Left ventricle myocardium inferior (tissue), 1 donor: ENCODE measurements at regions not wholly inside any gene's neighbourhood (a gene's known extent, or its start where the extent isn't known, plus 50 kb on each side); places are given as distances from the start of the nearest gene placed in this dataset.

Source experiments
- DNase-seq: peaks from one replicate; pipeline ENCODE4 v3.0.0-alpha.2; 2020
- H3K27ac ChIP-seq: fragments of 200-600 bp; replicated peaks from 2 replicates; pipeline ENCODE4 v1.8.0; 2021
- H3K27me3 ChIP-seq: fragments of 200-600 bp; 2 replicates; pipeline ENCODE4 v1.8.0; 2021; ENCODE audit warnings: low read depth
- H3K36me3 ChIP-seq: fragments of 200-600 bp; 2 replicates; pipeline ENCODE4 v1.8.0; 2021
- H3K4me1 ChIP-seq: fragments of 200-600 bp; 2 replicates; pipeline ENCODE4 v1.8.0; 2021
- H3K4me3 ChIP-seq: fragments of 200-600 bp; 2 replicates; pipeline ENCODE4 v1.8.0; 2021; ENCODE audit warnings: mild to moderate bottlenecking, moderate library complexity
- H3K9me3 ChIP-seq: fragments of 200-600 bp; replicated peaks from 2 replicates; pipeline ENCODE4 v1.8.0; 2021
- CTCF ChIP-seq: fragments of 200-600 bp; IDR thresholded peaks from 2 replicates; pipeline ENCODE4 v1.8.0; 2021; ENCODE audit warnings: antibody characterized with exemption, mild to moderate bottlenecking, borderline replicate concordance
- intact Hi-C: fragments of 100-400 bp; cut with micrococcal nuclease; formaldehyde crosslinking; loops from one replicate; pipeline ENCODE4 v1.11.0; 2022
- donor health status: DM: no; HTN: yes; CAD: no; lungs with severe emphysema.

GRCh38 chr11:26783997-26784396, 62.1 kb upstream of the SLC5A12 start:
- TF ChIP-seq CTCF = no peak
- Histone ChIP-seq H3K4me1 (no peaks in the 10 kb centered on the region), H3K27me3 (no peaks in the 10 kb centered on the region), H3K4me3 (no peak overlapping the region), H3K9me3 (peaks cover 20% of the 10 kb centered on the region), H3K36me3 (no peaks in the 10 kb centered on the region), H3K27ac (no peak overlapping the region)
- intact Hi-C loops = no loop called here
- DNase-seq = no peak

- H3K4me1 ChIP-seq = no peaks in the 10 kb centered on the region
- H3K36me3 ChIP-seq = no peaks in the 10 kb centered on the region
- H3K4me3 ChIP-seq = no peak overlapping the region
- no peak for TF ChIP-seq CTCF
- no peaks in the 10 kb centered on the region for H3K27me3 ChIP-seq
- DNase-seq = no peak
- H3K9me3 ChIP-seq = no peaks in the 10 kb centered on the region
- intact Hi-C loops = no loop called here
- H3K27ac ChIP-seq = no peak overlapping the region
Measured at GRCh38 chr11:26790738-26791137, 68.9 kb upstream of the SLC5A12 start.

- no peak for TF ChIP-seq CTCF
- Histone ChIP-seq H3K4me1 (no peaks in the 10 kb centered on the region), H3K4me3 (no peak overlapping the region), H3K27me3 (no peaks in the 10 kb centered on the region), H3K36me3 (no peaks in the 10 kb centered on the region), H3K27ac (no peak overlapping the region), H3K9me3 (no peaks in the 10 kb centered on the region)
- intact Hi-C loops = no loop called here
- no peak for DNase-seq
Measured at GRCh38 chr11:26792941-26793340, 71.1 kb upstream of the SLC5A12 start.

- no peak overlapping the region for H3K4me3 ChIP-seq
- no peaks in the 10 kb centered on the region for H3K4me1 ChIP-seq
- H3K27me3 ChIP-seq = no peaks in the 10 kb centered on the region
- H3K27ac ChIP-seq = no peak overlapping the region
- no peaks in the 10 kb centered on the region for H3K9me3 ChIP-seq
- no peak for DNase-seq
- no peak for TF ChIP-seq CTCF
- intact Hi-C loops = no loop called here
- H3K36me3 ChIP-seq = no peaks in the 10 kb centered on the region
Measured at GRCh38 chr11:26793487-26793886, 71.6 kb upstream of the SLC5A12 start.

GRCh38 chr11:26801601-26802000, 79.7 kb upstream of the SLC5A12 start:
- H3K9me3 ChIP-seq = peaks cover 17% of the 10 kb centered on the region
- no peaks in the 10 kb centered on the region for H3K36me3 ChIP-seq
- no peak for TF ChIP-seq CTCF
- intact Hi-C loops = no loop called here
- H3K27me3 ChIP-seq = no peaks in the 10 kb centered on the region
- no peak overlapping the region for H3K4me3 ChIP-seq
- DNase-seq = no peak
- H3K4me1 ChIP-seq = no peaks in the 10 kb centered on the region
- no peak overlapping the region for H3K27ac ChIP-seq

- Histone ChIP-seq H3K4me3 (no peak overlapping the region), H3K27ac (no peak overlapping the region), H3K9me3 (peaks cover 17% of the 10 kb centered on the region), H3K27me3 (no peaks in the 10 kb centered on the region), H3K4me1 (no peaks in the 10 kb centered on the region), H3K36me3 (no peaks in the 10 kb centered on the region)
- intact Hi-C loops = no loop called here
- no peak for DNase-seq
- TF ChIP-seq CTCF = no peak
Measured at GRCh38 chr11:26805001-26805400, 83.1 kb upstream of the SLC5A12 start.
